SK-N-SH (cell line): ENCODE measurements at regions not wholly inside any gene's neighbourhood (a gene's known extent, or its start where the extent isn't known, plus 50 kb on each side); places are given as distances from the start of the nearest gene placed in this dataset.

Experiments used
- CTCF ChIA-PET: fragments of 300-600, 350-600 bp; formaldehyde crosslinking; extraction: SDS; loops from one replicate; lab custom pipeline; 2021; lab: Yijun Ruan, JAX
- POLR2A ChIA-PET: fragments of 350-600 bp; sonication (Branson Sonifier 250); formaldehyde crosslinking; extraction: SDS; loops from one replicate; lab custom pipeline; 2020; ENCODE audit warnings: antibody characterized with exemption, inconsistent platforms; lab: Yijun Ruan, JAX
- DNase-seq: peaks from one replicate; pipeline ENCODE4 v3.0.0; 2012
- H2AFZ ChIP-seq: fragments of 200-600 bp; sonication (generic); 2 replicates; pipeline ENCODE4 v1.8.1; 2016; ENCODE audit warnings: antibody characterized with exemption, mild to moderate bottlenecking, low read depth
- H3F3A ChIP-seq: fragments of 200-600 bp; sonication (generic); replicated peaks from 2 replicates; pipeline ENCODE3; 2016; ENCODE audit warnings: antibody characterized with exemption, mild to moderate bottlenecking; ENCODE audit not compliant: insufficient read depth
- H3K27ac ChIP-seq, 2 experiments: fragments of 200-500 bp in 1 of 2; fragments of 200-600 bp in 1 of 2; sonication (Bioruptor generic) in 1 of 2; sonication (generic), shearing (Covaris generic) in 1 of 2; 2 replicates each; pipeline versions ENCODE4 v1.5.1 to v1.6.1; 2014 to 2016; ENCODE audit warnings: low read depth in 2 of 2, inconsistent platforms in 1 of 2, low read length in 1 of 2, mild to moderate bottlenecking in 1 of 2, mixed read lengths in 1 of 2
- H3K27me3 ChIP-seq: fragments of 200-600 bp; sonication (generic), shearing (Covaris generic); 2 replicates; pipeline ENCODE4 v1.6.1; 2016; ENCODE audit warnings: mixed run types; ENCODE audit not compliant: insufficient read depth
- H3K36me3 ChIP-seq, 2 experiments: fragments of 200-500 bp in 1 of 2; fragments of 200-600 bp in 1 of 2; sonication (Bioruptor generic) in 1 of 2; sonication (generic) in 1 of 2; replicated peaks in 1 of 2; 2 replicates each; pipeline versions ENCODE3 to v1.5.1; 2014 to 2016; ENCODE audit warnings: low read length in 1 of 2, mild to moderate bottlenecking in 1 of 2; ENCODE audit not compliant: insufficient read depth in 2 of 2, control insufficient read depth in 1 of 2
- H3K4me1 ChIP-seq, 2 experiments: fragments of 200-500 bp in 1 of 2; fragments of 200-600 bp in 1 of 2; sonication (Bioruptor generic) in 1 of 2; sonication (generic), shearing (Covaris generic) in 1 of 2; 2 replicates each; pipeline versions ENCODE4 v1.5.1 to v1.6.1; 2014 to 2016; ENCODE audit warnings: low read depth in 1 of 2, low read length in 1 of 2, mixed run types in 1 of 2; ENCODE audit not compliant: insufficient read depth in 2 of 2, control insufficient read depth in 1 of 2
- H3K4me2 ChIP-seq: fragments of 200-600 bp; sonication (generic), shearing (Covaris generic); 2 replicates; pipeline ENCODE4 v1.6.1; 2017; ENCODE audit warnings: mixed run types
- H3K4me3 ChIP-seq, 2 experiments: fragments of 200-500 bp in 1 of 2; fragments of 200-600 bp in 1 of 2; sonication (Bioruptor generic) in 1 of 2; sonication (generic), shearing (Covaris generic) in 1 of 2; 2 replicates each; pipeline versions ENCODE4 v1.5.1 to v1.8.1; 2014 to 2016; ENCODE audit warnings: low read depth in 2 of 2, inconsistent platforms in 1 of 2, low read length in 1 of 2, mild to moderate bottlenecking in 1 of 2, mixed read lengths in 1 of 2, moderate library complexity in 1 of 2
- H3K79me2 ChIP-seq: fragments of 200-600 bp; sonication (generic); 2 replicates; pipeline ENCODE4 v1.8.1; 2017; ENCODE audit warnings: mild to moderate bottlenecking; ENCODE audit not compliant: insufficient read depth
- H3K9ac ChIP-seq: fragments of 200-600 bp; sonication (generic); 2 replicates; pipeline ENCODE4 v1.6.1; 2017; ENCODE audit warnings: mixed run types
- H3K9me2 ChIP-seq: fragments of 200-600 bp; sonication (generic); 2 replicates; pipeline ENCODE4 v1.6.1; 2017; ENCODE audit warnings: mixed run types
- H3K9me3 ChIP-seq: fragments of 200-600 bp; sonication (generic); 2 replicates; pipeline ENCODE4 v1.6.1; 2017; ENCODE audit warnings: mixed run types, mild to moderate bottlenecking, moderate library complexity
- H4K20me1 ChIP-seq: fragments of 200-600 bp; sonication (generic); 2 replicates; pipeline ENCODE4 v1.6.1; 2017; ENCODE audit warnings: mild to moderate bottlenecking, mixed run types; ENCODE audit not compliant: insufficient read depth
- CHD2 ChIP-seq: fragments of 150-350 bp; IDR thresholded peaks from 2 replicates; pipeline ENCODE4 v1.6.1; 2018; ENCODE audit warnings: low read length; ENCODE audit not compliant: partially characterized antibody
- CTCF ChIP-seq: fragments of 200-600 bp; sonication (generic); IDR thresholded peaks from 2 replicates; pipeline ENCODE4 v1.6.1; 2017; ENCODE audit warnings: antibody characterized with exemption, mild to moderate bottlenecking, moderate library complexity
- ELF1 ChIP-seq: IDR thresholded peaks from 2 replicates; pipeline ENCODE4 v1.4.0; 2012
- EP300 ChIP-seq, 2 experiments: IDR thresholded peaks; 2 replicates each; pipeline versions ENCODE4 v1.4.0 to v1.6.1; 2012; ENCODE audit warnings: borderline replicate concordance in 1 of 2, low read depth in 1 of 2, low read length in 1 of 2
- EZH2phosphoT487 ChIP-seq: fragments of 200-600 bp; sonication (generic); IDR thresholded peaks from 2 replicates; pipeline ENCODE4 v1.6.1; 2017; ENCODE audit warnings: low read depth, mixed run types, mild to moderate bottlenecking, antibody characterized with exemption, moderate library complexity, borderline replicate concordance
- FOXJ3 ChIP-seq: sonication (generic); formaldehyde crosslinking; IDR thresholded peaks from 2 replicates; pipeline ENCODE4 v1.5.1; 2020; ENCODE audit warnings: mild to moderate bottlenecking, missing genetic modification reagents
- FOXM1 ChIP-seq: IDR thresholded peaks from 2 replicates; pipeline ENCODE4 v1.4.0; 2012; ENCODE audit warnings: low read depth, mild to moderate bottlenecking
- GABPA ChIP-seq: IDR thresholded peaks from 2 replicates; pipeline ENCODE4 v1.4.0; 2012; ENCODE audit warnings: low read depth, mild to moderate bottlenecking
- GATA2 ChIP-seq: sonication (generic); formaldehyde crosslinking; IDR thresholded peaks from 2 replicates; pipeline ENCODE4 v1.5.0; 2020; ENCODE audit warnings: mild to moderate bottlenecking, missing genetic modification reagents
- MEF2A ChIP-seq: IDR thresholded peaks from 2 replicates; pipeline ENCODE4 v1.4.0; 2012; ENCODE audit warnings: low read depth, borderline replicate concordance
- MXI1 ChIP-seq: IDR thresholded peaks from 2 replicates; pipeline ENCODE4 v1.6.1; 2012; ENCODE audit warnings: mild to moderate bottlenecking, low read depth, low read length, improper control_type of control experiment
- NRF1 ChIP-seq: IDR thresholded peaks from 2 replicates; pipeline ENCODE4 v1.6.1; 2012; ENCODE audit warnings: low read depth, mild to moderate bottlenecking, low read length
- PBX3 ChIP-seq: IDR thresholded peaks from 2 replicates; pipeline ENCODE4; 2012
- RCOR1 ChIP-seq: fragments of 150-350 bp; IDR thresholded peaks from 2 replicates; pipeline ENCODE4 v1.6.1; 2017; ENCODE audit warnings: antibody characterized with exemption, low read length
- RFX5 ChIP-seq: IDR thresholded peaks from 2 replicates; pipeline ENCODE4 v1.6.1; 2012; ENCODE audit warnings: mild to moderate bottlenecking, improper control_type of control experiment, low read length
- RXRA ChIP-seq: IDR thresholded peaks from 2 replicates; pipeline ENCODE4 v1.4.0; 2012; ENCODE audit warnings: low read depth, mild to moderate bottlenecking, borderline replicate concordance
- SIN3A ChIP-seq: IDR thresholded peaks from 2 replicates; pipeline ENCODE4 v1.6.1; 2012; ENCODE audit warnings: low read depth, mild to moderate bottlenecking, low read length, moderate library complexity, borderline replicate concordance
- TEAD4 ChIP-seq: IDR thresholded peaks from 2 replicates; pipeline ENCODE4 v1.4.0; 2012; ENCODE audit warnings: mild to moderate bottlenecking, borderline replicate concordance; ENCODE audit not compliant: insufficient read depth
- USF2 ChIP-seq: fragments of 150-350 bp; IDR thresholded peaks from 2 replicates; pipeline ENCODE4 v1.6.1; 2017; ENCODE audit warnings: antibody characterized with exemption, low read length, low read depth, borderline replicate concordance
- YY1 ChIP-seq: IDR thresholded peaks from 2 replicates; pipeline ENCODE4 v1.4.0; 2012; ENCODE audit warnings: low read depth, mild to moderate bottlenecking
- ZBTB33 ChIP-seq: IDR thresholded peaks from 2 replicates; pipeline ENCODE4 v1.4.0; 2012; ENCODE audit warnings: low read depth, borderline replicate concordance
- WGBS: methylation state at CpG from one replicate; pipeline ENCODE4 v1.1.6; 2017; ENCODE audit warnings: low lambda C conversion rate; 5-methylcytosine and 5-hydroxymethylcytosine counted together

- TF ChIP-seq MXI1 = no peak
Observed at GRCh38 chr10:53713431-53713830, 940.8 kb upstream of the MBL2 start (continued).

GRCh38 chr10:53702489-53702888 lies 929.9 kb upstream of the MBL2 start:
- no peaks in the 10 kb centered on the region for H3K9me2 ChIP-seq
- no peaks in the 10 kb centered on the region for H3K27me3 ChIP-seq
- ChIA-PET POLR2A (no interaction called here), CTCF (no interaction called here)
- 39% methylated on average over 2 of the region's 2 CpGs for whole genome bisulfite sequencing
- H4K20me1 ChIP-seq = no peaks in the 10 kb centered on the region
- H3K4me1 ChIP-seq = peaks cover 0 to 16% of the 10 kb centered on the region in 2 experiments; a peak in 2 of 4 replicates
- DNase-seq = no peak
- TF ChIP-seq RFX5 (no peak), ZBTB33 (no peak), RCOR1 (no peak), TEAD4 (no peak), CTCF (no peak), GATA2 (CRISPR knock-in tag) (no peak), FOXM1 (no peak), RXRA (no peak), CHD2 (no peak), FOXJ3 (CRISPR knock-in tag) (no peak), GABPA (no peak), EP300 (IDR thresholded peaks at IDR 0.05; ENCODE audit: borderline replicate concordance in 1 of 2, low read depth in 1 of 2, low read length in 1 of 2) (no peak), USF2 (no peak), SIN3A (no peak), EZH2phosphoT487 (no peak), YY1 (no peak), ELF1 (no peak), NRF1 (no peak), PBX3 (no peak), MEF2A (no peak)
- H3K9me3 ChIP-seq = no peaks in the 10 kb centered on the region
- H2AFZ ChIP-seq = no peak overlapping the region
- no peaks in the 10 kb centered on the region for H3K79me2 ChIP-seq
- H3K27ac ChIP-seq = peak overlapping the region in 1 of 2 experiments; percentile 39; a peak in 1 of 4 replicates
- no peaks in the 10 kb centered on the region for H3F3A ChIP-seq
- H3K9ac ChIP-seq = no peak overlapping the region
- no peak overlapping the region for H3K4me2 ChIP-seq
- H3K4me3 ChIP-seq = no peak overlapping the region
- H3K36me3 ChIP-seq = no peaks in the 10 kb centered on the region
